SU-DHL-6 (cell line): ENCODE measurements at regions not wholly inside any gene's neighbourhood (a gene's known extent, or its start where the extent isn't known, plus 50 kb on each side); places are given as distances from the start of the nearest gene placed in this dataset.

Experiments used
- CTCF ChIP-seq: fragments of 200-600 bp; sonication (generic); IDR thresholded peaks from one replicate; pipeline ENCODE4 v1.5.1; 2017; ENCODE audit warnings: antibody characterized with exemption, mild to moderate bottlenecking, low read length, moderate library complexity; ENCODE audit not compliant: insufficient read depth, poor library complexity, severe bottlenecking
- EZH2phosphoT487 ChIP-seq: fragments of 200-600 bp; sonication (generic), shearing (Covaris generic); conservative IDR thresholded peaks from 2 replicates; pipeline ENCODE4 v1.6.1; 2018; ENCODE audit warnings: mild to moderate bottlenecking, antibody characterized with exemption, low read length, moderate library complexity, mixed read lengths

GRCh38 chr16:62709794-62710193, 673.6 kb upstream of the CDH8 start:
- TF ChIP-seq CTCF, result no peak
- no peak for TF ChIP-seq EZH2phosphoT487
